HG03159 (cell line): ENCODE measurements at regions not wholly inside any gene's neighbourhood (a gene's known extent, or its start where the extent isn't known, plus 50 kb on each side); places are given as distances from the start of the nearest gene placed in this dataset.
"Not testable (repeated sequence)": the region's sequence is repeated elsewhere in the genome, so short reads cannot be mapped to it uniquely, and the experiment has no call there.

Experiments used
- ATAC-seq: cut with Tn5 transposase; IDR thresholded peaks from one replicate; pipeline ENCODE4 v1.9.1; 2021; ENCODE audit warnings: mild to moderate bottlenecking, moderate library complexity; ENCODE audit not compliant: unreplicated experiment

DNA sequence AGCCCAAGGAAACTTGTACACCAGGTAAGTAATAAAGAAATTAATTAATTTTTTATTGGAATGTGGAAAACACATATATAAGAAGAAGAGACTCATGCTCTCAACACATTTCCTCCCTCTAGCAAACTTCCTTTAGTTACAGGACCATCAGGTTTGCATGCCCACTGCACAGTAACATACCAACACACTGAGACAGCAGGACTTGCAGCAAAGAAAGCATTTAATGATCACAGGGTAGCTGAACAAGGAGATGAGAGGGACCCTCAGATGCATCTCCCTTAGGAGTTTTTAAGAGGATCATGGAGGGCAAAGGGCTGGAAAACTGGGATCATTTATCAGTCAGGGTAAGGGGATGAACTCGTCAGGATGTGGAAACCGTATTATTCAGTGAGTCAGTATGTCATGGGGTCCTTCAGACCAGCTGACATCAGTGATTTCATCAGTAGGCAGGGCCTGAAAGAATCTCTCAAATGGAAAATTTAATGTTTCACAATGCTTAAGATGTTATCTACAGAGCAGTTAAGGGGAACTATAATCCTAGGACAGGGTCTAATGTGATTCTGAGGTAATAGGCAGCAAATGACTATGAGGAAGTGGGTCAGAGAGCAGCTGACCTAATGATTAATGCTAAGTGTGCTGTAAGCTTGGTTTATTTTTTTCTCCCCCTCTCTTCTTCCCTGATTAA, 193.8 kb upstream of the RND3 start:
- no peak for ATAC-seq

DNA sequence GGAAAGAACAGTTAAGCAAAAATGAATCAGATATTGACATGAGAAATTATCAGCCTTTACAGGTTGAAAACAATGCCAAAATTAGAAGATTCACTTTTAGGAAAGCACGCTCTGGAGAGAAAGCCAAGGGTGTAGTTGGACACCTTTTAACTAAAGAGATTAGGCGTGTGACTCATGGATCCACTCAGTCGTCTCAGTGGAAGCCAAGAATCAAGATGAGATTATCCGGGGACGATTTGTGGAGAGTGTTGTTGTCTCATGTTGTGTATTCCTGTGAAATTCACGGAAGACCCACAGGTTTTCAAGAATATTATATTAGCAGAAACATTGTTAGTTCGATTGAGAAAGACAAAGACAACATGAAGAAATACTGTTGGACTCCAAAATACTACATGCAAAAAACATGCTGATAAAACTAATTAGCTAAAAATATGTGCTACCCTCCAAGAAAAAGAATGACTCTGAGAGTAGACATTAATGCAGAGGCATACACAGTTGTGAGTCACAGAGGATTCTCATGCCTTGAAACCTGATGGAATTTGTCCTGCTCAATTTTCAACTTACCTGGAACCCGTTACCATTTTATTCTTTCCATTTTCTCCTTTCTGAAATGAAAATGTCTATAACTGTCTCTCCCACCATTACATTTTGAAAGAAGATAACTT, 192.1 kb upstream of the RND3 start:
- no peak for ATAC-seq

GRCh38 chr2:150677551-150677950, 190.1 kb upstream of the RND3 start:
- no peak for ATAC-seq

DNA sequence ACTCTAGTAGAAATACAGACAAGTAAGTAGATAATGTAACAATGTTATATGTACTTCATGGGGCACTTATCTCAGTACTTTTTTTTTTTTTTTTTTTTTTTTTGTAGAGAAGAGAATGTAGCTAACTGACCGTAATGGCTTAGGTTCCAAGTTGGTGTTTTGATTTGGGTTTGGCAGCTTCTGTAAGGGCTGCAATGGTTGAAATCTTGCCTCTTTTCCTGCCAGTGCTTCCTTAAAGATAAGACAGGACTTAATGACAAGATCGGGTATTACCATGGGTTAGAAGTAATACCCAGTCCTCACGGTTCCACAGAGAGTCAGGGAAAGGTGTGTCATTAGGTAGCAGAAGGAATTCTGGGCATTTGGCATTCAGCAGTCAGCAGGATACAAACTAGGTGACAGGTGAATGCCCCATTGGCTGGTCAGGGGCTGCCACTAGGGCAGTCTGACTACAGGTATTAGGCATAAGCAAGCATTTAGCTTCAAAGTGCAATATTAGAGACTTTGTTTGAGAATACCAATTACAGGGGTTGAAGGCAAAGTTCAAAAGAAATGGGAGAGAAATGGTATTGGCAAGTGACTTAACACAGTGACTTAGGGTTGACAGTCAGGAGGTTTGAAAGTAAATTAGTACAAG, 189.4 kb upstream of the RND3 start:
- no peak for ATAC-seq

DNA sequence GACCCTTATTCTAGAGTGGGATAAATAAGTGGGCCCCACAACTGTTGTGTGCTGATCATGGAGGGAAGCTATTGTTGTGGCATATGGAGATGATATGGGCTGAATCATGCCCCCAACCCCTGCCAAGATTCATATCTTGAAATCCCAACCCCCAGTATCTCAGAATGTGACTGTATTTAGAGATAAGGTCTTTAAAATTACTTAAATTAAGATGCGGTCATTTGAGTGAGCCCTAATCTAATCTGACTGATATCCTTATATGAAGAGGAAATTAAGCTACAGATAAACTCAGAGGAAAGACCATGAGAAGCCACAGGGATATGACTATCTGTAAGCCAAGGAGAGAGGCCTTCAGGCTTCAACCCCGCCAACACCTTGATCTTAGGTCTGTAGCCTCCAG, 188.3 kb upstream of the RND3 start:
- no peak for ATAC-seq

- no peak for ATAC-seq
Measured at GRCh38 chr2:150674283-150674682, 186.8 kb upstream of the RND3 start.

GRCh38 chr2:150672311-150672710, 184.8 kb upstream of the RND3 start:
- no peak for ATAC-seq

DNA sequence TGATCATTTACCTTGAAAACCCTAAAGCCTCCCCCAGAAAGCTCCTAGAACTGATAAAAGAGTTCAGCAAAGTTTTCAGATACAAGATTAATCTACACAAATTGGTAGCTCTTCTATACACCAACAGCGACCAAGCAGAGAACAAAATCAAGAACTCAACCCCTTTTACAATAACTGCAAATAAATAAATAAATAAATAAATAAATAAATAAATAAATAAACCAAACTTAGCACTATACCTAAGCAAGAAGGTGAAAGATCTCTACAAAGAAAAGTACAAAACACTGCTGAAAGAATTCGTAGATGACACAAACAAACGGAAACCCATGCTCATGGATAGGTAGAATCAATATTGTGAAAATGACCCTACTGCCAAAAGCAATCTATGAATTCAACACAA, 182.0 kb upstream of the RND3 start:
- ATAC-seq = no peak

DNA sequence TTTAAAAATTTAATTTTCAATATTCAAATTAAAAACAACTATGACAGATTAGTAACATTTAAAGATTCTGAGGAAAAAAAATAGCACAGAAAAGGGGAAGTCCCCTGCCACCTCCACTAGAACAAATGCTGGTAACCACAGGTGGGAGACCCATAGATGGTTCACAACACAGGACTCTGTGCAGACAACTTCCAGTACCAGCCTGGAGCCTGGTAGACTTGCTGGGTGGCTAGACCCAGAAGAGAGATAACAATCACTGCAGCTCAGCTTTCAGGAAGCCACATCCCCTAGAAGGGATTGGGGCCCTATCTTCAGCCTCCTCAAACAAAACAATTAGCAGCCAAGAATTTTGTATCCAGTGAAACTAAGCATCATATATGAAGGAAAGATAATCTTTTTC, 179.6 kb upstream of the RND3 start:
- not testable (repeated sequence) for ATAC-seq

- no peak for ATAC-seq
Measured at GRCh38 chr2:150663143-150663542, 175.7 kb upstream of the RND3 start.

DNA sequence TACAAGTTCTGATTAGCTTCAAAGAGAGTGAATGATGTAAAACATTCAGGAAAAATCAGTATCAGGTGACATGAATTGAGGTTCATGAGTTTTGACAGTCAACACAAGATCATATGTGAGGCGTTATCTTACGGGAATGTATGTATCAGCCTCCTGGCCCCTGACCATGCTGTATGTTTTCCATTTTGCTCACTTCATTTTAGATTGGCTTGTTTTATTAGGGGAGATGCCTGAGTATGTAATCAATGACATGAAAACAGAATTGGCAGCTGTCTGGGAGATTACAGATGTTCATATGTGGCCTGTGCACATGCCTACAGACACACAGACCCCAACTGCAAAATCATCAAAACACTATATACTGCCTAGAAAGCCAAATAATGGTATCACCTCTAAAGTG, 168.5 kb upstream of the RND3 start:
- no peak for ATAC-seq

GRCh38 chr2:150653351-150653750, 165.9 kb upstream of the RND3 start:
- ATAC-seq = no peak

- ATAC-seq = no peak
Measured at GRCh38 chr2:150647943-150648342, 160.5 kb upstream of the RND3 start.

DNA sequence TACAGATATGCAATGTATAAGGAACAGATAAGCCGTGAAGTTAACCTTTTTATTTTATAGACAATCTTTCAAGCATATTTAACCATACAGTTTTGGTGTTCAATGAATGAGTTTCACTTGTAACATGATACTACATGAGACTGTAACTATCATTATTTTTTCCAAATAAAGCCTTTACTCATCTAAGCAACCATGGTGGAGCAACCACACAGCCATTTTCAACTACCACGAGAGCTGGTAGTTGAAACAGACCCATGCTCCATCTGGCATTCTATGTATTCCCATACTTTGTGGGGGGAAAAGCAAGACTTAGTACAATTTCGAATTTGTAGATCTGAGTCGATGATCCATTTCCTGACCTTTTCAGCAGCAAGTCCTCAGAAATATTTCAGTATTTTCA, 159.3 kb upstream of the RND3 start:
- ATAC-seq = no peak

DNA sequence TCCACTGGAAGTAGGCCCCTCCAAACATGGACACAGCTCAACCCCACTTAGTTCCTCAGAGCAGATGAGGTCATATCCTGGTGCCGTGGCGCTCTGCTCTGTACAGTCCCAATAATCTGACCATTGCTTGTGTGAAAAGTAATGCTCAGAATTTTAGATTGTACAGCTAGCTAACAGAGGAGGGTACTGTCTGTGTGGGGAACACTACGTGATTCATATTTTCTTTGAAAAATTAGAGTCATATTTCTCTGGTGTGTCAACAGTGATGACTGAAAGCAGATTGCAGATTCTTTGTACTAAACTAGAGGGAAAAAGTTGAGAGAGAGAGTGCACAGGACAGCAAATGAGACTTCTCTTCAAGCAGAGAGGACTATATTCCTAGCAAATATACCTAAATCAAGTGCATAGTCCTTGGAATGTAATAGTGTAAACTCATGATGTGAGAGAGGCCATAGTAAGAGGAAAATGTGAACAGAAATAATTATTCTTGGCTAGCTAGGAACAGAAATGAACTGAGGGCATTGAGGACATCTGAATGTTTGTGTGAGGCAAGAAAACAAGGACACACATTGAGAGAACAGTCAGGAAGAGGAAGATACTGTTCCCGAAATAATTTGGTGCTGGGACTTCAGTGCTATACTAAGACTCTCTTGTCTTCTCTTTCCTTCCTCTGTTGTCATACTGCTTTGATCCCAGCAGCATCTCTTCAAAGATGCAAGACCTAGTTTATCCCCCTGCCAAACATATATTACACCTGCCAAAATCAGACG, 157.0 kb upstream of the RND3 start:
- ATAC-seq = no peak

DNA sequence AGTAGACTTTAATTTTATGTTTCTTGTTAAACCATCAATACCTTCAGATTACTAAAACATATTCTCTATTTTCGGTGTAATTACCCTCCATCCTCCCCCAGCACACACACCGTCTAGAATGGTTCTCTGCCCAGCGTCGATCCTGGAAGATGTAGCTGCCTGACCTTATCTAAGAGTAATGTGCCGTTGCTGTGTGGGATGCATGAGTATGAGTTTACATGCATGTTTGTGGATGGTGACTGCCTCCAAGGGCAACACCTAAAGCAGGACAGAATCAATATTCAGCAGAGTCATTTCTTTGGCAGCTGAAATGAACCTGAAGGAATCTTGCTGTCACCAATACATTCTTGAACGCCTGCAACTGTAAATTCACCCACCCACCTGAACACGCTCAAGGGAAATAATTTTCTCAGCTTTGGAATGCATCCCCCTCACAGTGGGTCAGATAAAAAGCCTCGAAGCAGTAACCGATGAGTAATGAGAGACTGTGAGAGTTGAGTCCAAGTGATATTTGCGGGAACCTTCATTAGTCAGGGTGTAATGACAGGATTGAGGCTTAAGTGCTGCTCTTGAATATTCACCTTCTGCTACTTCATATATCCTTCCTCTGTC, 155.8 kb upstream of the RND3 start:
- ATAC-seq = no peak

DNA sequence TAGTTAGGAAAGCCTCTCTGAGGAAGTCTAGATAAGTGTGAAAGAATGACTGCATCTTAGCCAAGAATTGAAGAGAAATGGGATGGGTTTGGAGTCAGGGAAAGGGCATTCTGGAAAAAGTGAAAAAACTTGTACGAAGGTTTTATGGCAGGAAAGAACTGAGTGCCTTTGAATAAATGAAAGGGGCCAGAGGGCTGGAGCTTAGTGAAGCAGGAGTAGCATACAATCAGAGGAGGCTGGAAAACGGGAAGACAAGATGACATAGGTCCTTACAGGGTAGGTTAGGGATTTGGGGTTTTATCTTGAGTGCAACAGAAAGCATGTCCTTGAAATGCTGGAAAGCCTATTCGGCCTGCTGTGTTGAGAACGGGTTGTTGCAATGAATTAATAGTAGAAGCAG, 152.6 kb upstream of the RND3 start:
- ATAC-seq = no peak

DNA sequence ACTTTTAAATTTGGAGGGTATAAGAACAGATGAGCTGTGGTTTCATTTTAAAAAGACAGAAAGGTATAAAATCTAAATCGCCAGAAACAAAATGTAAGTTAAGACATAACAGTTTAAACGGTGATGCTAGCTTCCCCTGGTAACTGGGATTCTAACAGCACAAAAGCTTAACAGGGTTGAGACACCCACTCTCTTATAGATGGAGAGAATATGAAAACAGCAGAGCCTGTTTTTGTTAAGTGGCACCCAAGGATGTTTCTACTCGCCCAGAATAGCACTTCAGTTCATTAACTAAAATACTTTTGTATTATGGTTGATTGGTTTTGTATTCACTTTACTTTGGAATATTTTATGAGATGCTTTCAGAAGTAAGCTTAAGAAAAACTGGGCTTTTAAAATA, 151.9 kb upstream of the RND3 start:
- ATAC-seq = no peak

- ATAC-seq = no peak
Measured at GRCh38 chr2:150631236-150631821, 143.9 kb upstream of the RND3 start.

GRCh38 chr2:150630587-150631235, 143.2 kb upstream of the RND3 start:
- ATAC-seq = no peak
